HG03159 (cell line): ENCODE measurements at regions not wholly inside any gene's neighbourhood (a gene's known extent, or its start where the extent isn't known, plus 50 kb on each side); places are given as distances from the start of the nearest gene placed in this dataset.
A peak's percentile ranks its signal among the peaks of the same experiment; 100 is the strongest.

Experiments
- ATAC-seq: cut with Tn5 transposase; IDR thresholded peaks from one replicate; pipeline ENCODE4 v1.9.1; 2021; ENCODE audit warnings: mild to moderate bottlenecking, moderate library complexity; ENCODE audit not compliant: unreplicated experiment

DNA sequence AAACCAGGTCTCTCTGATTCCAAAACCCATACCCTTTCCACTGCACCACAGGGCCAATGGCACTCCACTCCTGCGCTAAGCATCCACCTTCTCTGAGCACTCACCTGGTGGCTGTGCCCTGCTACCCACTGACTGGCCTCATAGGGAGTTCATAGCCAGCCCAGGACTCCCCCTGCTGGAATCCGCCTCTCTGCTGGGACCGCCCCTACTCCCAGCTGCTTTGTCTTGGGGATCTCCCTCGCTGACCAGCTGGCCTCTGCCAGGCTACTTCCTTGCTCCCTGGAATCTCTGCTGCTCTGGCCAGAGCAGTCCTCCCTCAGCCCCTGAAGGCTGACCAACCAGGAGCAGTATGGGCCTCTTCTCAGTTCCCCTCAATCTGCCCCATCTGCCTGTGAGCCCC lies 129.7 kb downstream of the FAXC start:
- ATAC-seq: peak; percentile 85

DNA sequence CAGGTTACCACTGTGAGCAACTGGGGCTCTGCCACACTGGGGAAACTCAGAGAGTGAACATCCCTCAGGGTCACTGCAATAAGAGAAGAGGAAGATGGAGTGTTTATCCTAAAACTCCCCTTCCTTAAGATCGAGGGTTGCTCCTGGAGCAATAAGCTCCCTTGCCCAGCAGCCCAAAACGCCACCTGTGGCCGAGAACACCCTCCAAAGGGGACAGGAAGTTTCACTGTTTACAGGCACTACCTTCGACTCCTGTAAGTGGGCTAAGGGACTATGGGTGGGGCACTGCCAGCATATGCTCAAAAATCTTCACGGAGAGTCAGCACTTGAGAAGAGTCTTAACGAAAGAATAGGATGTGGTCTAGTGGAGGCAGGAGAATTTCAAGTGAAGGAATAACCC lies 132.5 kb downstream of the FAXC start:
- ATAC-seq: no peak

DNA sequence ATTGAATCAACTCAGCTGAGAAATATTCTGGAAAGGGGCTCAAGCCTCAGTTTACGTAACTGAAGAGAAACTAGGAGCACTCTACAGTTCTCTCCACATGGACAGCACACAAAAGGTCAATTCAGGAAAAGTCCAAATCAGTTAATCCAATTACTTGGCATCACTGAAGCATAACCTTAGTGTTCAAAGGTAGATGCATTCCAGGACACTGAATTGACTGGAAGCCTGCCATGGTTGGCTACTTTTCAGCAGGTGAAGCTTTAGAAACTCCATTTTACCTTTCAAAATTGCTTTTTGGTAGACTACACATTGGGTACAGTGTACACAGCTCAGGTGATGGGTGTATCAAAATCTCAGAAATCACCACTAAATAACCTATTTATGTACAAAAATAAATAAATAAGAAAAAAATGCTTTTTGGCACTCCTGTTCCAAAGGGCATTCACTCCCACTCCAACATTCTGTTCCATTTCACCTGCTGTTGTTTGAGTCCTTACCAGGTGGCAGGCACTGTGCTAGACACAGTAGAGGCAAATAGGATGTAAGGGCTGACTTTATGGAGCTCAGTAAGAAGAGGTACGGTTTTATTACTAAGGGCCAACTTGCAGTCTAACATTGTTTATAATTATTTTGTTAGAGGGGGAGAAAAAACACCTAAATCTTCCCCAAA lies 153.4 kb downstream of the FAXC start:
- ATAC-seq: no peak

DNA sequence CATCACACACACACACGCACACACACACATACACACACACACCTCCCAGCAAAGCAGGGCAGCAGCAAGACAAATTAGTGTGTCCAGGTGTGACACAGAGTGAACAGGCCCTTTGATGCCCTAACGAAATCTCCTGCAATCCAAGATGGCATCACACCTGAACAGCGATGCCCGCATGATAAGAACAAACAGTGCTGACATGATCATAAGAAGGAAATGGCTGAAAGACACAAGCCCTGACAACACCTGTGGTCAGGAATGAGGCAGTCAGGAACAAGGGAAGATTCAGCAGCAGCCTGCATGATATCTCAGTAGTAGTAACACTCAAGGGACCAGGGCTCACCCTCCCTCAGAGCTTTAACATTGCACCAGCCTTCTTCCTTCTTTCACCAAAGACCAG lies 156.9 kb downstream of the FAXC start:
- no peak for ATAC-seq

DNA sequence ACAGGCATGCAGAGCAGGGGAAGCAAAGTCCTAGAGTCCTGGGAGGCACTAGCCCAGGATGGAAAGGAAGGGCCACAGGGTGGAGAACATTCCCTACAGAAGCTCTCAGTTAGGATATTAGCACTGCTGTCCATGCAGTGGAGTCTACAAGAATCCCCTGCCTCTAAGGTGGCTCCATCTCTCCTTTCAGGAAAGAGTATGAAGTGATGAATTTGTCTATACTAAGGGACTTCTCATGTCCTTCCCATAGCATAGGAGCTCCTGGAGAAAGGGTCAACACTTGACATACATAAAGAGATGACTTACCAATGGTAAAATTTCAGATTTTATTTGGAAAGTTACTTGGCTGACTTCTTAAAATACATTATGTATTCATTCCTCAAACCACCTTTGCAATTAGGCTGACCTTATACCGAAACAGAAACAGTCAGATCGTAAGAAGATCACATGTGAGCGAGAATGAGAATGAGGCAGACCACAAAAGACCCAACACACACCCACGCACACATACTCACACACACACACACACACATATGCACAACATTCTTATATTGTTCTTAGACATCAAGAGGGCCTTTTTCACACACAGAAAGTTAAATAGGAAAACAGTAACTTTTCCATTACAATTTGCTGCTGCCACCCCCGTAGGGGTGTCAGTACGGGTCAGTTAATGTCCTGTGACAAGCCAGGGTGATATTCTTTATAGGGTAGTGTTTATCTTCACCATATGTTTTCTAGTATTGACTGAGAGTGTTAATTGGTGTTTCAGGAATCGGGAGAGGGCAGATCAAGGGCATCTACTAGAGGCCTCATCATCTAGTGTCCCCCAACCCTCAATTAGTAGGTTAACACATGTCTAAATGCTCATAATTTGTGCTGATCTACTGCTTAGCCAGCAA lies 159.4 kb downstream of the FAXC start:
- ATAC-seq: peak; percentile 97

DNA sequence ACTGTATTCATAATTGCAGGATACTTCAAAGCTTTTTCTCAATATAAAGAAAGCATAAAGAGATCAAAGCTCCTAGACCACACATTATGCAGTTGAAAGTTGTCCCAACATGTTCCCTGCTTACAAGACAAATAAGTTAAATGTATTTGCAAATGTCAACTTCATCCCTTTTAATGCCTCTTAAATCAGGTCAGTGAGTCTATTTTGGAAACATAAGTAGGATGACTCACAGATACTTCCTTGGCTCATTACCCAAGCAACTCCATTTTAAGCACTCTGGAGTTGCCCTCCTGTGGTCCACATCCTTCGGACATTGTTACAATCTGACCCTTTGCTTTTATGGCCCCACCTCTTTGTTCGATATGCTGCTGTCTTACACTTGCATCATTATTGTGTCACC lies 162.0 kb downstream of the FAXC start:
- ATAC-seq: no peak

DNA sequence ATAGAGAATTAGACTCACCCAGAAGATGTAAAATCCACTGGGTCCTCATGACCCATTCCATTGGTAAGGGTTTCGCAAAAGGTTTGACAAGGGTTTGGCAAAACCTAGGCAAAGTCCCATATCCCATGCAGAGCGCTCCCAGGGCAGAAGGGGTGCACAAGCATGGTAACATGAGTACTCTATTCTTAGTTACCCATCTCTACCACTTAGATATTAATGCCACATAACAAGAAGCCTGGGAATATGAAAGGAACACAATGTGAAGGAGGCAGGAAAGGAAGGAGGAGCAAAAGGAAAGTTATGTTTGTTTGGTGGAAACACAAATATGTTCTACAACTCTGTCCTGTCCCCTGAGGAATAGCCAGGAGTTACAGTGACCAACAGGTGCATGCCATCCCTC lies 163.1 kb downstream of the FAXC start:
- ATAC-seq: no peak

DNA sequence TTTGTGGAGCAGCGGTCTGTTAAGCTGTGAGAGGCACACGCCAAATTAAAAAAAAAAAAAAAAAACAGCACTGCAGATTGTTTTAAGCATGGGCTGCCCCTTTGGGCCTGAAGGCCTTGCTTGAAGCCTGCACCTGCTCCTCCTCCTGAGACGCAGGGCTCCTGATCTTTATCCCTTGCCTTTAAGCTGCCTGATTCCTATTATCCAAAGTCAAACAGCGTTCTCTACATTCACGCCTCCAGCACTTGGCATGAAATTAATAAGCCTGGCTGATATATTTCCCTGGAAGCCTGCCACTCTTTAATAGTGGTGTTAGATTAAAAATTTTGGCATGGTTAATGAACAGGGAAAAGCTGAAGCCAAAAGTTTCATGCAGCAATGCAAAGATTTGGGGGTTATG lies 163.9 kb downstream of the FAXC start:
- ATAC-seq: no peak

DNA sequence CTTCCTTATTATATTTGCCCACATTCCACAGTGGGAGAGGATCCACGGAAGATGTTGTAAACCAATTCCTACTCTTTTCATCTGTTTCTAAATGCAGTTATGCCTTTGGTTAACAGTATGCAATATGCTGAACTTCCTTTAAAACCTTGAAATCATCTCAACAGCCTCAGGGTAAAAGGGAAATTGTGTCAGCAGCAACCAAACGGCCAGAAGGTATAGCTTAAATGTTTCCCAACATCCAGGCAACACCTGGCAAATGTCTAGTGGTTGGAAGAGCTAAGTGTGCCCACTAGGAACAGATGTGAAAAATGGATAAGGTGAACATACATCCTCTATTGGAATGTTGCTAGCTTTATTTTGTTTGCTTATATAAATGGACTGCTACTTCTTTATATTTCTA lies 164.8 kb downstream of the FAXC start:
- no peak for ATAC-seq

DNA sequence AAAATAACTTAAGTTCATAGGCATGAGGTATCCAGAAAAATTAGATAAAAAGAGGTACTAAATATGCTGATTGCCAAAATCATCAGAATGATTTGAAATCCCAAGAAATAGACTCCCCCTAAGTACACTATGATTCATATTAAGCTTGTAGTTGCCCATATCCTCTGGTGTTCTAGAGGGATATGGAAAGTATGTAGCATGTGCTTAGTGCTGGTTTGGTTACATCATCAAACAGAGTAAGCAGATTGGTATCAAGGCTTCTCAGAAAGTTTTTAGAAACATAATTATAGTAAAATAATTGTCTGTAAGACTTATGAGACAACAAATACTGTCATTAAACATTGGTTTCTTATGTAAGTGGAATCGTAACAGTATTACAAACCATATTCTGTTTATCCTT lies 166.4 kb downstream of the FAXC start:
- ATAC-seq: no peak

DNA sequence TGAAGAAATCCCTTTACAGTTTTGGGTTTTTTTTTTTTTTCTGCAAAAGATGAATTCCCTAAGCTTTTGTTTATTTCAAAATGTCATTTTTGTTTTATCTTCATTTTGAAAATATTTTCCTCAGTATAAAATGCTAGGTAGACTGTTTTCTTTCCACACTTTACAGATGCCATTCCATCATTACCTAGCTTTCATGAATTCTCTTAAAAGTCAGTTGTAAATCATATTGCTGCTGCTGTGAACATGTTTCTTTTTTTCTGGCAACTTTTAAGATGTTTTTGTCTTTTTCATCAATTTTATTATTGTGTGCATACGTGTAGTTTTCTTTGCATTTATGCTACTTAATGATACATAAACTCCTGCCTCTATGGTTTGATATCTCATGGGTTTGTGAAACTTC lies 168.3 kb downstream of the FAXC start:
- no peak for ATAC-seq

DNA sequence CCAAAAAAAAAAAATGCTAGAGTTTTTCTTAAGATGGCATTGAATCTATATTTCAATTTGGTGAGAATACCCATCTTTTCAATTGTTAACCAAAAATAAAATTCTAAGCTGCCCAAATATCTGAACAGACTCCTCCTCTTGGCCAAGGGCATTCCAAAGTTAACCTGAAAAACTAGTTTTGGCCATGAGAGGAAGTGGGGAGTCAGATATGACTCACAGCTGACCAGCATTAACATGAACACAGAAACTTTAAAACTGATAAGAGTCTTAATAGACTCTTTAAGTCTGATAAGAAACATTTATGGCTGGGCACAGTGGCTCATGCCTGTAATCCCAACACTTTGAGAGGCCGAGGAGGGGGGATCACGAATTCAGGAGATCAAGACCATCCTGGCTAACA lies 171.3 kb downstream of the FAXC start:
- ATAC-seq: peak; percentile 56

DNA sequence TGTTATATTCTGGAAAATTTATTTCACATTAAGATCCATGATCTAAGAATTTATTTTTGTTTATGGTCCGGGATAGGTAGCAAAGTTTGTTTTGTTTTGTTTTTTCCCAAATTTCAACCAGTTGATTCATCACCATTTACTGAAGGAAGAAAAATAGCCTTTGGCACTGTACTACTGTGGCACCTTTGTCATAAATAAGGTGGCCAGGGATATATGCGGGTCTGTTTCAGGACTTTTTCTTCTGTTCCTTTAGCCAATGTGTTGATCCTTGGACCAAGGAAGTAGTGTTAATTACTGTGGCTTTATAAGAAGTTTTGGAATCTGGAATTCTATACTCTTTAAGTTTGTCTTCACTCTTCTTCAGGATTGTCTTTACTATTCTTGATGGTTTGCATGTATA lies 171.7 kb downstream of the FAXC start:
- ATAC-seq: no peak

DNA sequence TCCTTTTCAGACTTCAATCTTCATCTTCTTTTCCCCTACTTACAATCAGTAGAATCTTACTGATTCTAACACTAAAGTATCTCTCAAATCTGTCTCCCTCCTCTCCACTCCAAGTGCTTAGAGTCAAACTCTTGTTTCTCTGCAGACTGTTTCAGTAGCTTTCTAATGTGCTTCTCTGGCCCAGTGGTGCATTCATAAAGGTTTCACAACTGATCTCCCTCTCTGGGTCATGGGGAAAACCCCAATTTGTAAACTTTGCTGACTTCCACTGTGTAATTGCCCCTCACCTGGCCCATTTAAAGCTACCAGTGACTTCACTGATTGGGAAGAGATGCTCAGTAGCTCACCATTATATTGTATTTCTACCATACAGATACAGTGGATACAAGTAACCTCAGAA lies 183.6 kb downstream of the FAXC start:
- ATAC-seq: peak; percentile 86

DNA sequence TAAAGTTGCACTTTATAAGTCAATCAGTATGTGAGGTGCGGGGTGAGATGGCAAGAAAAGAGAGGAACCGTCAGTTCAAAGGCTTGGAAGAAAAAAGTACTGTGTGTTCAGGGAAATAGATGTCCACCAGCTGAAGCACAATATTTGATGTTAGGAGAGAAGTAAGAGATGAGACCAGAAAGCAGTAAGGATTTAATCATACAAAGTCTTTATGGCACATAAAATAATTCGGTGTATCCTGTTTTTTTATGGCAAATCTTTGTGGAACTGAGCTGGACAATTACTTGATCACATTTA lies 197.2 kb downstream of the FAXC start:
- no peak for ATAC-seq

DNA sequence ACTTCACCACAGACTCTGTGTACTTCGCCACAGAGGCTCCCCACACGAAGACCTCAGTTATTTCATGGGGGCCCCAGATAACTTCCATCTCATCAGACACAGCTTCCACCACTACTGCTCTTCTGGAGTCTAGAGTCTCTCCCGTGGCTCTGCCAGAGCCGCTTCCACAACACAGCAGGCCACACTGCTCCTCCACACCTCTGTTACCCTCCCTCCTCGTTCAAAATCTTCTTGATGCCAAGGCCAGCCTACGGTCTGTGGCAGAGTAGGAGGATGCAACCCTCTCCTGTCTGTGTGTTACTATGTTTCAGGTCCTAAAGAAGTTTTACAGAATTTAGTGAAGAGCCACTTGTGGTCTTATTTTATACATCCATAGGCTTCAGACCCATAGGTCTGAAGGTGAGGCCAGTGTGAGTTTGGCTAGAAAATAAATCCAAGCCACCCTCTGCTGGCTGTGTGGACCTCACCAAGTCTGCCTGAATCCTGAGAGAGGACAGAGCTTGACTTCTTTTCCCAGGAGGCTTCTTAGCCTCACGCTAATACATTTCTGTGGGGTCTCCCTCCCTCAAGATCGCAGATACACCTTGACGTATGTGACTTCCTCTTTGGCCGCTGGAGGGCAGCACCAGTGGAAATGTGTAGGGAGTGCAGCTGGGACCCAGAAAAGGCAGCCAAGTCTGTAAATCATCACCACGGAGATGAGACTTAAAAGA lies 197.7 kb downstream of the FAXC start:
- peak; percentile 99 for ATAC-seq

DNA sequence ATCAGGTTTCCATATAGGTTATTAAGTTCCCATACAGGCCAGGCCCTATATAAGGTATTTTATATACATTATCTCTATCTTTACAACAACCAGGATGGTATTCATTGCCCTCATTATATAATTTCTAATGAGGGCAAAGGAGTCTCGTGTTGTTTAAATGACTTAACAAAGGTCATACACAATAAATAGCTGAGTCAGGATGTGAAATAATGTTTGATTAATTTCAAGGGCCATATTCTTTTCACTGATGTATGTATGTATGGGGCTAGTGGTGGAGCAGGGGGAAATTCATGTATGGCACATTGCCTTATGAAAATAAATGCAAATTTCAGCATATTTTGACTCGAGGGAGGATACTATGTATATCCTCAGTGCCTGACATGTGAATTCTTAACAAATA lies 200.7 kb downstream of the FAXC start:
- ATAC-seq: no peak

DNA sequence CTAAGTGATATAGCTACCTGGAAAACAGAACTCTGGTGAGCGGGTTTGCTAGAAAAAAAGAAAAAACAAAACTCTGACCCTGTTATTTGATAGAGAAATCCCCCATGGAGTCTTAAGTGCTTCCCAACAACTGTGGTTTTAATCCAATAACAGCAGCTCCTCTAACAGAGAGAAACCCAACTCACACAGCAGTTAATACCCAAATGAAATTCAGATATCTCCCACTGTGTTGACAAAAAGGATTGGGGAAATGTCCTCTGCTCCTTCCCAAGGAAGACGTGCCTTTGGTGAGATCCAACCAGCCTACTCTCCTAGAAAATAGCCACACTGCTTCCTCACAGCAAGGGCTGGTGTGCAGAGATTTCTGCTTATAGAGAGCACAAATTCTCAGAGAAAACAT lies 200.4 kb upstream of the FBXL4 start:
- ATAC-seq: no peak

DNA sequence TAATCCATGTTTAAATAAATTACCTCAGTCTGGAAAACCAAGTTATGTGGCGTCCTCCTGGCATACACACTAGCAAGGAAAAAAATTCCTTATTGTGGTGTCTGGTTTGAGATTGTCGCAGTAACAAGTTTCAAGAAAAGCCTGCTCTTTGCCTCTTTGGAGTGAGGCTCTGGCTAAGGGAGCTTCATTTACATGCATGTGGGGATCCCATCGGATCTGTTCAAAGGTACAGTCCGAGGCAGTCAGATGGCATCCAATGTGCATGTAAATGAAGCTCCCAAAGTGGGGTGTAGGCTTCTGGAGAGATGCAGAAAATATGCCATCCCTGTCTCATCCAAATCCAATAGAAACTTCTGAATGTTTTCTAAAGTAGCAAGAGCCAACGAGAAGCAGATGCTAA lies 199.5 kb upstream of the FBXL4 start:
- ATAC-seq: no peak

DNA sequence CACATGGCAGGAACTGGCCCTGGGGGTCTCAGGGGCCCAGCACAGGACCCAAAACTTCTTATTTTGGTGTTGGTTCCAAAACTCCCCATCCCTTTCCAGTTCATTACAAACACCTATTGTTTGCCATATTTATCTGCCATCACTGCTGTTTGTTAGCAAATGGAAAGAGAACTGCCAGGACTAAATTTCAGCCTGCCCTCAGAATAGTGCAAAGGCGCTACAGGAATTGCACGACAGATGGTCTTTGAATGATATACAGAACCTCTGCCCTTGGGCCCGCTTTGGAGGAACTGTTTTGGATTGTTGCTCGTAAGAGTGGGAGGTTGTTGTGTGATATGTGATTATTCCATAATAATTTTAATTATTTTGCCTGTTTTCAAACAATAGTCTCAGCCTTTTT lies 199.0 kb upstream of the FBXL4 start:
- ATAC-seq: no peak

DNA sequence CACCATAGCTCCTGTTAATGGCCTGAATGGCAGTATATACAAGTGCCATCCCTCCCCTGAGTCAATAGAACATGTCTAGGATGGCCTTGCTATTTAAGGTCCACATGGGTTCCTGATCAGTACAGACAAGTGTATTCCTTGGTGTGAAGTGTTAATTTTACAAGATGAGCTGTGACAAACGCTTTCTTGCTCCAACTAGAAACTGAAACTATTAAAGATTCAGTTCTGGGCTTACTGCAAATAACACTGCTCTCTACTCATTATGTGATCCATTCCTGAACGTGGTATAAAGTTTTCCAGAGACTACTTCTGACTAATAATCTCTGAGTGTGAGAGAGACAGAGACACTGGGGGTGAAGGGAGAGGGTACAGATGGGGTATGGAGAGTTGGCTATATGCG lies 198.0 kb upstream of the FBXL4 start:
- no peak for ATAC-seq
